T-helper 1 cell treated with Interleukin-12 subunit alpha and Interleukin-12 subunit beta and Interleukin-4 antibody, amounts not matched to agents 30 μg/mL and 1 μg/mL, for 36 hours (primary cell): ENCODE measurements at regions not wholly inside any gene's neighbourhood (a gene's known extent, or its start where the extent isn't known, plus 50 kb on each side); places are given as distances from the start of the nearest gene placed in this dataset.

Source experiments
- H3K27ac Mint-ChIP-seq: one replicate; pipeline ENCODE4 v1.8.0; 2021; ENCODE audit warnings: mild to moderate bottlenecking, mixed read lengths
- H3K27me3 Mint-ChIP-seq: one replicate; pipeline ENCODE4 v1.8.0; 2021; ENCODE audit warnings: low read depth, mixed read lengths
- H3K36me3 Mint-ChIP-seq: one replicate; pipeline ENCODE4 v1.8.0; 2021; ENCODE audit warnings: low read depth, mixed read lengths
- H3K4me1 Mint-ChIP-seq: one replicate; pipeline ENCODE4 v1.8.0; 2021; ENCODE audit warnings: low read depth, mixed read lengths
- H3K4me3 Mint-ChIP-seq: one replicate; pipeline ENCODE4 v1.8.0; 2021; ENCODE audit warnings: mild to moderate bottlenecking, moderate library complexity, mixed read lengths
- H3K9me3 Mint-ChIP-seq: one replicate; pipeline ENCODE4 v1.8.0; 2021; ENCODE audit warnings: mixed read lengths

DNA sequence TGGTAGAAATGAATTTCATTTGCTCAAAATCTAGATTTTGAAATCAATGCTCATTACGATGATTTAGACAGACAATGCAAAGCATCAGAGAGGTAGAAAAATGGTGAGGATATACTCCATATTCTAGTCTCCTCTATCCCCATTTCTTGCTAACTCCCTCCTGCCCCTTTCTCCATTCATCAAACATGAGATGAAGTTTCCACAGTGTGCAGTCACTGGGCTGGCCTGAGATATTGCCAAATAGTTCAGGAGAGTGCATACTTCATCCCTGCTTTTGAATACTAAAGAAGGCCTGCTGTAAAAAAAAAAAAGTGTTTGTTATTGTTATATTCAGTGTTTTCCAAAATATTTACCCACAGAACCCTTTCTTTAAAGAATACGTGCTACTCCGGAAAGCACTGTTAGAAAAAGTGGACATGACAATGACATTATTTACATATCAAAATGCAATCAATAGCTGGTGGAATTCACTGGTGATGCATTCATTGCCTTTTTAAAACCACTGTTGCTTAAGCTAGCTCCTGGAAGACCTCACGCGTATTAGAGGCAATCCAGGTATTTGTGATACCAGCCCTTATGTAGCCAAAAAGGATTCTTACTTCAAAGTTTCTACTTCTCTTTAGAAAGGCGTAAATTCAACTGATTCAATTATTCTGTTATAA lies 247.6 kb upstream of the SOX2 start:
- no peak overlapping the region for H3K27ac Mint-ChIP-seq
- H3K9me3 Mint-ChIP-seq: no peaks in the 10 kb centered on the region
- no peaks in the 10 kb centered on the region for H3K4me1 Mint-ChIP-seq
- H3K4me3 Mint-ChIP-seq: no peak overlapping the region
- H3K27me3 Mint-ChIP-seq: no peaks in the 10 kb centered on the region
- H3K36me3 Mint-ChIP-seq: no peaks in the 10 kb centered on the region

DNA sequence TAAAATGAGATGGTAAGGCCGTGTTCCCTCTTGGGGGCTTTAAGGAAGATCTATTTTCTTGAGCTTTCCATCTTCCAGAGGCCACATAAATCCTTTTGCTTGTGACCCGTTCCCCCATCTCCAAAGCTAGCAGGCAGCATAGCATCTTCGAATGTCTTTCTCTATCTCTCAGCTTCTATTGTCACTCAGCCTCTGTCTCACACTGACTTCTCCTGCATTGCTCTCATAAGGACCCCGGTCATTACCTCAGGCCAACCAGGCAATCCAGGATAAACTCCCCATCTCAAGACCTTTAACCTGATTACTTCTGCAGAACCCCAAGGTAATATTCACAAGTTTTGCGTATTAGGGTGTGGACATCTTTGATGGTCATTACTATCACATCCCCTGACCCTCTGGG lies 250.3 kb upstream of the SOX2 start:
- Mint-ChIP-seq H3K27ac (no peak overlapping the region), H3K4me1 (no peaks in the 10 kb centered on the region), H3K9me3 (no peaks in the 10 kb centered on the region), H3K4me3 (no peak overlapping the region), H3K36me3 (no peaks in the 10 kb centered on the region), H3K27me3 (no peaks in the 10 kb centered on the region)

DNA sequence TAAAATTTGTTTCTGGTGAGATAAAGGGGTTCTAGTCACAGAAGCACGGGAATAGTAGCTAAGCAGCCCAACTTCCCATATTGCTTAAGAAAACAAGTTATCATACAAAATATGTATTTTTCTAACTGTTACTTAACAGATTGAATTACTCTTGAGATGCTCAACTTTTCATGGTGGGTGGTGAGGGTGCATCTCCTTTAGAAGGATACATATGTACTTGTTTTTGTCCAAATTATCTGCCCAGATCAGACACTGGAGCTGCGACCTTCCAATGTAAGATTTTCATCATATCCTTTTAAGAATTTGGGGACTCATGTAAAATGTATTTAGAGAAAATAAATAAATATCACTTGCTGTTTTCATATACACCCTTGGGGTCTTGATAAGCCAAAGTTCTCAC lies 252.2 kb upstream of the SOX2 start:
- no peak overlapping the region for H3K4me3 Mint-ChIP-seq
- no peaks in the 10 kb centered on the region for H3K36me3 Mint-ChIP-seq
- H3K9me3 Mint-ChIP-seq: no peaks in the 10 kb centered on the region
- H3K27me3 Mint-ChIP-seq: no peaks in the 10 kb centered on the region
- H3K4me1 Mint-ChIP-seq: no peaks in the 10 kb centered on the region
- no peak overlapping the region for H3K27ac Mint-ChIP-seq

DNA sequence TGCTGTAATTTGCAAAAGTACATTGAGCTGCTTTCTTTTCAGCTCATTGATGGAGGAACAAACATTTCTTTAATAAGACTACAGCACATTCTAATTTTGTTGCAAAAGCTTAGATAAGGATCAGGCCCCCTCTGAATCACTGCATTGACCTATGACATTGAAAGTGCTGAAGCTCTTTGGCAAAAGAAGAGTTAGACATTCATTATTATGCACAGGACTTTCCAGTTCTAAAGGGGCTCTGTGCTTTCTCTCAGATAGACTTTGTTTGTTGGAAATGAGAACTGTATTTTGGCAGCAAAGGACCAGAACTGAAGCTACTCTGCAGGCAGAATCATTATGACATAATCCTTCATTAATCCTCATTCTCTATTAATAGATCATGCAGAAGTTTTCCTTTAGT lies 252.9 kb upstream of the SOX2 start:
- Mint-ChIP-seq H3K4me1 (no peaks in the 10 kb centered on the region), H3K36me3 (no peaks in the 10 kb centered on the region), H3K9me3 (no peaks in the 10 kb centered on the region), H3K27me3 (no peaks in the 10 kb centered on the region), H3K4me3 (no peak overlapping the region), H3K27ac (no peak overlapping the region)

DNA sequence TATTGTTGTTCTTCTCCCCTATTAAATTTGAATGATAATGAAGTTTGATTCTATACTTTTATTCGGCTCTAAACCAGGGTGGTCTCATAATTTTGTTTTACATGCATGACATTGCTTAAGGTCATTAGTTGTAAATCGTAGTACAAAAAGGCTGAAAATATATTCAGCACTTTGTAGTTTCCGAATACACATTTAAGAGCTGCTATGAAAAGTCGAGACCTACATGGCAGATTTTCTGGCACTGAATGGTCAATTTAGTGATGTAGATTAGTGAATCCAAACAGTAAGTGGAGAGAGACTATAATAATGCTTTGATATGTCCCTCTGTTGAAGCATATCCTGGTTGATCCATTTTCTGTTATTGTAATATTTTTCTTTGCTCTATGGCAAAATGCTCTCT lies 254.0 kb upstream of the SOX2 start:
- no peak overlapping the region for H3K27ac Mint-ChIP-seq
- H3K4me1 Mint-ChIP-seq: no peaks in the 10 kb centered on the region
- no peak overlapping the region for H3K4me3 Mint-ChIP-seq
- H3K9me3 Mint-ChIP-seq: no peaks in the 10 kb centered on the region
- no peaks in the 10 kb centered on the region for H3K36me3 Mint-ChIP-seq
- H3K27me3 Mint-ChIP-seq: no peaks in the 10 kb centered on the region

DNA sequence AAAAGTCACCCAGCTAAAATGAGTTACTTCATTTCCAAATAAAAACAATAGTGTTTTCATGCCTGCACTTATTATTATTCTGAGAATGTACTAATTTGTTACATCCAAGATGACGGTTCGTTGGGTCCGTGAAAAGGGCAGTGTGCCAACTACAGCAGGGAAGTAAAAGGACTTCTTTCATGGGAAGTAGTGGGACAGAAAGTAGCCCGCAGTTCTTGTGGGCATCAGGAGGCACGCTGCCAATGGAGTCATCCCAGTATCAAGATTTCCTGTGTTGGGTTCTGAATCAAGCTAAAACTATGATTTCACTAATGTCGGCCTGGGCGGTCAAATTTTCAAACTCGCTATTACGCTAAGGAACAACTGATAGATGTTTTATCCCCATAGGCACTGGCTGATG lies 254.5 kb upstream of the SOX2 start:
- Mint-ChIP-seq H3K27ac (no peak overlapping the region), H3K27me3 (no peaks in the 10 kb centered on the region), H3K36me3 (no peaks in the 10 kb centered on the region), H3K4me3 (no peak overlapping the region), H3K4me1 (no peaks in the 10 kb centered on the region), H3K9me3 (no peaks in the 10 kb centered on the region)

DNA sequence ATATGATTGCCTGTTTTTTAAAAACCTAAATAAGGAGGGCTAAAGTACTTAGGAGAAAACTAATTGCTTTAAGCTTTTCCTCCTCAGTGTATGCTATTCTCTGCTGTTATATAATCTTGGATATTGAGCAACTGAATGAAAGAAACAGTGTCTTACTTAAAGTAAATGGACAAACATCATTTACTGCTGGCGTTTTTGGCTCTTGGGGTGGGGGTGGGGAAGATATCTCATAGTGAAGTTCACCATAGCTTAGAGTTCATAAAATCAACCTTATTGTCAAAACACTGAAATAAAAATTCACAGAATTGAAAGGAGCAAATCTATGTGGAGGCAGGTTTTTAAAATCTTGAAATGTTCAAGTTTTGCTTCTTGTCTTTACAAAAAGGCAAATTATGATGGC lies 256.4 kb upstream of the SOX2 start:
- Mint-ChIP-seq H3K27ac (no peak overlapping the region), H3K4me1 (no peaks in the 10 kb centered on the region), H3K27me3 (no peaks in the 10 kb centered on the region), H3K4me3 (no peak overlapping the region), H3K36me3 (no peaks in the 10 kb centered on the region), H3K9me3 (no peaks in the 10 kb centered on the region)

DNA sequence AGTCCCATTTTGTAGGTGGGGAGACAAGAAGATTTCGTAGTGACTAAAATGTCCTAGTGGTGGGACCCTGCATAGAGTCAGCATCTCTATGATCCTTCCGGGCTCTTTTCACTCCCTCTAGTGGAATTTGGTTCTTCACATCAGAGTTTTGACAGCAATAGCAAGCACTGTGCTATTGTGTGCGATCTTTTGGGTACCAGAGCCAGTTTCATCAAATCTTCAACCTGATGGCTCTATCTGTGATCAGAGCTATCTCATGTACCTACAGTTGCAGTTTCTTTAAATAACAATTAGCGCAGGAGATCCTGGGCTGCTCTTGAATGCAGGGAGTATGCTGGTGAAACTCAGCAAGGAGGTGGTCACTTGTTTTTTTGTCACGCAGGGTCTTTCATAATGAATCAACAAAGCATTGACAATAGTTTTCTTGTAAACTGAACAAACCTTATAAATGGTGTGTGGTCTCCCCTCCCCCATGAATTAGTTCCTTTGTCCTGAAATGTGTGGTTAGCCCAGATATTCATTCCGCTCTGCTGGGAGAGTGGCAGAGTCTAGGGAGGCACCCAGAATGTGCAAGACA lies 257.2 kb upstream of the SOX2 start:
- Mint-ChIP-seq H3K27ac (no peak overlapping the region), H3K27me3 (no peaks in the 10 kb centered on the region), H3K9me3 (no peaks in the 10 kb centered on the region), H3K4me3 (no peak overlapping the region), H3K36me3 (no peaks in the 10 kb centered on the region), H3K4me1 (no peaks in the 10 kb centered on the region)

DNA sequence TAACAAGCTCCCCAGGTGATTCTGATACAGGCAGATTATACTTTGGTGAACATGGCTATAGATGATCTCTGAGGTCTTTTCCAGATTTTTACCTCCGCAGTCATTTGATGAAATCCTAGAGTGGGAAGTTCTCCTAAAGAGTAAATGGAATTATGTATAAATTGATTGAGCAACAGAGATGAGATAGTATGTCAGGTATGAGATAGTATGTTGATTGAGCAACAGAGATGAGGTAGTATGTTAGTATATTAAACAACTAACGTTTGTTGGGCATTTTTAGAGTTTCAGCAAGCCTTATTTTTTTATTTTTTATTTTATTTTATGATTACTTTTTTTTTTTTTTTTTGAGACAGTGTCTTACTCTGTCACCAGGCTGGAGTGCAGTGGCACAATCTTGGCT lies 265.0 kb upstream of the SOX2 start:
- Mint-ChIP-seq H3K4me1 (no peaks in the 10 kb centered on the region), H3K27me3 (no peaks in the 10 kb centered on the region), H3K9me3 (peaks cover 6% of the 10 kb centered on the region), H3K27ac (no peak overlapping the region), H3K36me3 (no peaks in the 10 kb centered on the region), H3K4me3 (no peak overlapping the region)

DNA sequence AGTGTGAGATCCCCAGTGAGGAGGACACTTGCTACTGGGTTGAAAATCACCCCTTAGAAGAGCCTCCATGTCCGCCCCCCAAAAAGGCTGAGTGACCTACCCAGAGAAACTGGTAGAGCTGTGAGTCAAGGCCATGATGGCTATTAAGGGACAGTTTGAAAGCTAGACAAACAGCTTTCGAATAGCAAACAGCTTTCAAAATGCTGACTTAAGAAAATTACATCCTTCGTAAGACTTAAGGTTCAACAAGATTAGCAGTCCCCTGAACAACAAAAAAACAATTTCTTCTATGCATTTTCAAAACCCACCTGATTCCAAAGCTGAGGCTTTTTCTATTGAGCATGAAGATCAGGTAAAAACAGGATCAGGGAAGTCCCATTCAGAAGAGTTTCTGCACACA lies 269.7 kb upstream of the SOX2 start:
- no peak overlapping the region for H3K4me3 Mint-ChIP-seq
- H3K27ac Mint-ChIP-seq: no peak overlapping the region
- H3K27me3 Mint-ChIP-seq: no peaks in the 10 kb centered on the region
- no peaks in the 10 kb centered on the region for H3K36me3 Mint-ChIP-seq
- no peaks in the 10 kb centered on the region for H3K9me3 Mint-ChIP-seq
- no peaks in the 10 kb centered on the region for H3K4me1 Mint-ChIP-seq

DNA sequence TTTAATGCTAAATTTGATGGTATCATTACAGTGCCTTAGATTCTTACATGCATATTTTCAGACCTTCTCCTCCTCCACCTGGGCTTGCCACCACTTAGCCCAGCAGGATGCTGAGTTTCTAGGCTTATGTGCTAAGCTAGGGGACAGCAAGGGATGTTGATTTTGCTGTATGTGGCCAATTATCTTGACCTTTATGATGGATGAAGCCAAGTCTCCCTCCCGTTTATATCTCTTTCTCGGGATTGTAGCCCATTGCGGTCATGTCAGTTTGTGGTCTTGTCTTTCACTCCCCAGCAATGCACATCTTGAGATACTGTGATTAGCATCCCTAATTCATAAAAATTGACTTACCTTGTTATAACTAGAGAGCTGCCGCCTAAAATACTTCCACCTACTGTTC lies 278.7 kb upstream of the SOX2 start:
- Mint-ChIP-seq H3K9me3 (peaks cover 2% of the 10 kb centered on the region), H3K27me3 (no peaks in the 10 kb centered on the region), H3K27ac (no peak overlapping the region), H3K4me3 (no peak overlapping the region), H3K4me1 (no peaks in the 10 kb centered on the region), H3K36me3 (no peaks in the 10 kb centered on the region)

DNA sequence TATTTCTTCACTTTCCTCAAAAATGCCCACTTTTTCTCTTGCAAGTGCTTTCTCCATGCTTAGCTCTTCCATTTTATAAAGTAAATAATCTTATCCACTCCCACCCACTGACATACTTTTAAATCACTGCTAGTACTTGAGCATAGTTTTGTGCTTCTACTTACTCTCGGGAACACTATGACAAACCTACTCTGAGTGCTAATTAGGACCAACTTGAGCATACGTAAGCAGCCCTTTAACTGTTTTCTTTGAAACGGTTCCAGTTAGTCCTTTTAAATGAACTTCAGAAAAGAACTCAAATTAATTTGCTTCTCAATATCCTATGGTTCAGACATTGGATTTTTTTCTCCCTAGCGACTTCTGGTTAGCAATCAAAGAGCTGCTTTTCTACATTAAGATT lies 280.0 kb upstream of the SOX2 start:
- Mint-ChIP-seq H3K9me3 (peaks cover 7% of the 10 kb centered on the region), H3K4me3 (no peak overlapping the region), H3K36me3 (no peaks in the 10 kb centered on the region), H3K27me3 (no peaks in the 10 kb centered on the region), H3K27ac (no peak overlapping the region), H3K4me1 (no peaks in the 10 kb centered on the region)

DNA sequence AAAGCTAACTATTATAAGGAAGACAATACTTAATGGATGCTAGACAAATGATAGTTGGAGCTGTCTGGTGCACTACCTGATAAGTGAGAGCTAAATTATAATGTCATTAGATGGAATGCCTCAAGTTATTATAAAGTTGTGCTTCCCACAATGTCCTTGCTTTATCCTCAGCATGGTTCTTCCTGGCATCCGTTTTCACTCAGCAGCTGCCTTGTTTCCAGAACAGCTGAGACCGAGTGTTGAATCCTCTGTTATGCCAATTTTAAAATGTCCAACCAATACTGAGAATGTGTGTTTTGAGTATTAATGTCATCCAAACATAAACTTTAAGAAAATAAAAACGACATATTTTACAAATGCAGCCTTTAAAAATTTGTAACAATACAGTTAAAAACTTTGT lies 286.7 kb upstream of the SOX2 start:
- H3K27me3 Mint-ChIP-seq: no peaks in the 10 kb centered on the region
- H3K27ac Mint-ChIP-seq: no peak overlapping the region
- no peak overlapping the region for H3K4me3 Mint-ChIP-seq
- H3K9me3 Mint-ChIP-seq: peaks cover 7% of the 10 kb centered on the region
- H3K36me3 Mint-ChIP-seq: no peaks in the 10 kb centered on the region
- H3K4me1 Mint-ChIP-seq: no peaks in the 10 kb centered on the region

DNA sequence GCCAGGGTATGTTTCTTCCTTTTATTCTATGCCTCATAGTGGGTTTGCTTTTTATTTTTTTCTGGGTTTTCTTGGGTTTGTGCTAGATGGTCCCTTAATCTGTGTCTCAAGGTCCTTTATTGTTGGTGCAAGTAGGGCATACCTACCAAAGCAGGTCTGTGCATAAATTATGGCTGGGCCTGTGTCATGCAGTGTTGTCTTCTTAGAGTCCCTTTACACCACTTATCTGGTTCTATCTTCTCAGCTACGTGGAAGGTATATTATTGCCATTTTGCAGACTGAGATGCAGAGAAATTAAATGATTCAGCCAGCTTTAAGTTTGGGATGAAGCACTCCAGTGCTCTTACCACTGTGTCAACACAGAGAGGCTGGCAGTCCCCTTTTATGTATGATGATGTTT lies 293.5 kb upstream of the SOX2 start:
- H3K27me3 Mint-ChIP-seq: no peaks in the 10 kb centered on the region
- H3K4me3 Mint-ChIP-seq: no peak overlapping the region
- H3K27ac Mint-ChIP-seq: no peak overlapping the region
- H3K9me3 Mint-ChIP-seq: no peaks in the 10 kb centered on the region
- no peaks in the 10 kb centered on the region for H3K4me1 Mint-ChIP-seq
- no peaks in the 10 kb centered on the region for H3K36me3 Mint-ChIP-seq

DNA sequence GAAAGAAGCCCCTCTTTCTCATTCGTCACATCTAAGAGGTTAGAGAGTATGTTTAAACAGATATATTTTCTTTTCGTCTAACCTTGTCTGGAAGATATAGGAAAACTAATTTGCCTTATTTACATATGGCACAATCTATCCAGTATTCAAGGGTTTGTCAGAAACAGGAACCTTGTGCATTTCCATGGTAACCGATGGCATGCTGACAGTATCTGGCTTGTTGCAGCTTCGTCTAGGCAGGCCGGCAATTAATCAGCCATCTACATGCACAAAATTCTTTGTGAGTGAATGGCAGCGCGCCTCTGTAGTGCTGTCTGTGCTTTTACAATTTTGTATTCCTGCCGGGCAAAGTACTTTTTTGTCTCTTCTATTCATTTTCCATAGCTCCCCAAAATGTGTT lies 294.0 kb upstream of the SOX2 start:
- H3K9me3 Mint-ChIP-seq: no peaks in the 10 kb centered on the region
- no peak overlapping the region for H3K4me3 Mint-ChIP-seq
- H3K27me3 Mint-ChIP-seq: no peaks in the 10 kb centered on the region
- no peak overlapping the region for H3K27ac Mint-ChIP-seq
- no peaks in the 10 kb centered on the region for H3K36me3 Mint-ChIP-seq
- H3K4me1 Mint-ChIP-seq: no peaks in the 10 kb centered on the region

DNA sequence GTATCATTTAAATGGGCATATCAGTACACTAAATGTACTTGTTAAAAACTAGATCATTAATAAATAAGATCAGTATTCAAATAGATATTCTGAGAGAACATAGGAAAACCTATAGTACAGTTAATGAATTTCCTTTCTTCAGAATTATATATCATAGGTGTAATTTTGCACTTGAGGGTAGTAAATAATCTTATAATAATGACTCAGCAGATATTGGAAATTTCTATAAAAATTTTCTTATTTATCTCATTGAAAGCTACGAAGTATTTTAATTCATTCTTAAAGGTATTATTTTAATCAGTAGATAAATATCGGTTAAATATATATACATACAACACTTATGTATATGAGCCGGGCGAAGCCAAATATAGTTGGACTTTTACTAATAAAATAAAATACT lies 300.9 kb upstream of the SOX2 start:
- Mint-ChIP-seq H3K4me3 (no peak overlapping the region), H3K27me3 (no peaks in the 10 kb centered on the region), H3K9me3 (no peaks in the 10 kb centered on the region), H3K4me1 (no peaks in the 10 kb centered on the region), H3K36me3 (no peaks in the 10 kb centered on the region), H3K27ac (no peak overlapping the region)
